ENCODE measurements at regions not wholly inside any gene's neighbourhood (a gene's known extent, or its start where the extent isn't known, plus 50 kb on each side); places are given as distances from the start of the nearest gene placed in this dataset.

DNA sequence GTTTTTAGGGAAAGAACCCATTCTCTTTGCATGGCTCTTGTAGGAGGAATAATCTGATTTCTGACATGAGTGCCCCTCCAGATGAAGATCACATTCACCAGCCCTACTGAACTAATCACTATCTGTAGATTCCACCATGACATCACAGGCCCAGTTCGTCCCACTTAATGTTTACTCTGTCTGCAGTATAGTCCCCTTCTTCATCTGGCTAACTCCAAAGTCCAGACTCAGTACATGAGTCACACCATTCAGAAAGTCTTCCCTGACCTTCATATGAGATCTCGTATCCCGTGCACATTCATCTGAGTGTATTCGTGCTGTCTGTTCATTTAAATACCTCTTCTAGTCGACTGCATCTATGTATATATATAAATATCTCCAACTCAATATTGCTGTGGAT, 366.5 kb upstream of the AKR1E2 start:
- TF ChIP-seq GATA2 (IDR thresholded peaks at IDR 0.05; ENCODE audit: low read depth, low read length): no peak
- TF ChIP-seq GATA3 (IDR thresholded peaks at IDR 0.05; ENCODE audit: low read depth, low read length): no peak

Data from SH-SY5Y (cell line).